RPMI7951 (cell line): ENCODE measurements at regions not wholly inside any gene's neighbourhood (a gene's known extent, or its start where the extent isn't known, plus 50 kb on each side); places are given as distances from the start of the nearest gene placed in this dataset.
"Not testable (repeated sequence)": the region's sequence is repeated elsewhere in the genome, so short reads cannot be mapped to it uniquely, and the experiment has no call there.

Source experiments
- DNase-seq: peaks from one replicate; pipeline ENCODE4 v3.0.0-alpha.2; 2012; ENCODE audit warnings: low read depth

- no peak for DNase-seq
These were observed 140.8 kb downstream of the HMHB1 start for GRCh38 chr5:143952809-143953208.

GRCh38 chr5:143953851-143954250 lies 141.9 kb downstream of the HMHB1 start:
- no peak for DNase-seq

DNA sequence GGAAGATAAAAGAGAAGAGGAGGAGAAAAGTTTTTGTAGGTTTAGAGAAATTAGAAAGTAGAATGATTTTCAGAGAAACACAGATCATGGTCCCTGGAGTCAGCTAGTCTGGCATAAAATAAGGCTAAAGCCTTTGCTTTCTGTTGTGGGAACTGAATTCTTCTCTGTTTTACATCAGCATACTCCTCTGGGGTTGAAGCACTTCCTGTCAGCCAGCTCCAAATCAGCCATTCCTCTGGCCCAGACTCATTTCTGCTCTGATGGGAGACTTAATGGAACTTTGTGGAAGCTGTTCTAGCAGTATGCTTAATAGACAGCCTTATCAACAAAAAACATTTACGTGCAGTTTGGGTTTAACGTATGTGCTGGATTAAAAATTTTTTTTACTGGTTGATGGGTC lies 143.2 kb downstream of the HMHB1 start:
- no peak for DNase-seq

DNA sequence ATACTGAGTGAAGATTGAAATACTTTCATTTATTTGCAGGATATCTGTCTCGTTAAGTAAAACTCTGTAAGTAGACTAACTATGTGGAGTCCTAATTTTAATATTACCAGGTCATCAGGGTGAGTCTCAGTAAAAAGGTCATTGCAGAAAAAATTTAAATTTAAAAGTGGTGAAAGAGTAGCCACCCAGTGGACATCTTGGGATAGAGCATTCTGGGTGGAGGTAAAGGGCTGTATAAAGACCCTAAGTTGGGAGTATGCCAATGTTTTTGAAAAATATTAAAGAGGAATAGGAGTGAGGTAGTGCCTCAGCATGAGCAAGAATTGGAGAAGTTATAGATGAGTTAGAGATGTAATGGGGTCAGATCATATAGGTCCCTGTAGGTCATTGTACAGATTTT lies 145.5 kb downstream of the HMHB1 start:
- no peak for DNase-seq

- no peak for DNase-seq
These were observed 150.2 kb downstream of the HMHB1 start for GRCh38 chr5:143962201-143962600.

DNA sequence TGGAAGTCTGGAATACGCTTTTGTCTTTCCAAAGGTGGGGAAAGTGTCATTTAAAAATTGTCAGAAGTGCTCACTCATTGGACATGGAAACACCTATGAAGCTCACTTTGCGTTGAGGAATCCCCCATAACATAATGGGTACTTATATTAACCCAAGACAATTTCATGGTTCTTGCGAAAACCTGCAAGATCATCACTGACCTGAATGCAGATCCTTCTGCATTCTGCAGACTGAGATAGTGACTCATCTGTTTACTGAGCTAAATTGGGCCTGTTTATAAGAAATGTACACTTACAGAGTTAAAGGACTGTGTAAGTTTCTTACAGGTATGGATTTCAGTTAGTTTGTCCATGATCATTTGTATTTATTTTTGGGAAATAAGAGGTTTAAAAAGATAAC lies 153.0 kb downstream of the HMHB1 start:
- DNase-seq = no peak

DNA sequence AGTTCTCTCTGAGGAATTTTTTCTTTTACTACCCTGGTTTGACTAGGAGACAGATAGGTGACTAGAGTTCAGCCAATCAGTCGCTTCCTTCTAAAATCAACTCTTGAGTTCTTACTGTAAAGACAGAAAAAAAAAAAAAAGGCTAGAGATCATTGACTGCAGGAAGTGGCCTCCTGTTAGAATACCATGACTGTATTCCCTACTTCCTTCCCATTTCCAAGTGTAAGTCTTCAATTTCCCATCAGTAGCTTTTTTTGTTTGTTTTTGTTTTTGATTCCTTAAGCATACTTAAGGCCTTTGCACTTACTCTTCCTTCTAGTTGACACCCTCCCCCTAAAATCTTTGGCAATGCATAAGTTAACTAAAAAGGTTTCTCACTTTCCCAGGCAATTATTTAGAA lies 154.3 kb downstream of the HMHB1 start:
- DNase-seq = no peak

GRCh38 chr5:143968071-143968878 lies 156.3 kb downstream of the HMHB1 start:
- DNase-seq = peak; percentile 51

GRCh38 chr5:143970159-143970558 lies 158.2 kb downstream of the HMHB1 start:
- DNase-seq = no peak

- DNase-seq = no peak
These were observed 160.1 kb downstream of the HMHB1 start for GRCh38 chr5:143972068-143972467.

GRCh38 chr5:143976055-143976454 lies 164.1 kb downstream of the HMHB1 start:
- DNase-seq = no peak

DNA sequence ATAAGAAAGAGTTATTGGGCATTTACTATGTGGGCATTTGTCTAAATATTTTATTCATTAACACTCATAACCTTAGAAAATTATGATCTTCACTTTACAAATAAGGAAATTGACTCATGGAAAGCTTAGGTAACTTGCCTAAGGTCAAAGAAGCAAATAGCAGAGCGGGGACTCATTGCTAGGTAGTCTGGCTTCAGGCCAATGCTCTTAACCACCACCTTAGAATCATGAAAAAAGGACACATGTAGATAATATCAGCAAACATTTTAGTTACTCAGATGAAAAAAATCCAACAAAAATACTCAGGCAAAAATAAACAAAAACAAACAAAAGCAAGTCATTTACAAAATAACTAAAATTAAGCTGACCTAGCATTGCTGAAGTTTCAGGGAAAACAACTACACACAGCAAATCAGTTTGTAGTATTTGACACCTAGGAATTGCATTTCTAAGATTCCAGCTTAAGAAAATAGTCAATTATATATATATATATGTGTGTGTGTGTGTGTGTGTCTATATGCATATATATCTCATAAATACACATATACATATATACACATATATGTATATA lies 166.0 kb downstream of the HMHB1 start:
- DNase-seq = no peak

DNA sequence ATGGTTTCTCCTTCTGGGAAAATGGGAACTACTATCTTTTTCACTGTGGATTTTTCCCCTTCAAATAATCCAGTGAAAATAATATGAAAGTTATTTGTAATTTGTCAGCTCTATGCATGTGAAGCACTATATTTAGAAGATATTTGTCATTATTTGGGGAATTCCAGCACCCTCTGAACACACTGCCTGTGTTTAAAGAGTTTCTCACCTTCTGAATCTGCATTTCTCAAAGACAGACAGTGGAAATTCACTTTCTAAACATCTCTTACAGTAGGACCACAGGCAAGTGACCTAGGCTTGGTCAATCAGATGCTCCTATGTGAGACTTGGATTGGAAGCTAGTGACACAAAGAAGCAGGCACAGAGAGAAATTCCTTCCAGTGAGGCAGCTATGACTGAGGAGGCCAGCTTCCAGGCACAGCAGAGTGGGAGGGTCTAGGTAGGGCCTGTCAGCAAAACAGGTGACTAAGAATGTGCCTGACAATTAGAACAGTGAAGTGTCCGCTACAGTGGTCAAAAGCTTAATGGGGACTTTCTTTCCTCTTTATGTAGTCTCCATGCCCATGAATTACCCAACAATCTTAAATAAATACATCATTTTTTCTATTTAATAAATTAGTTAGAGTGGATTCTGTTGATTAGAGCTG lies 167.2 kb downstream of the HMHB1 start:
- DNase-seq = no peak

DNA sequence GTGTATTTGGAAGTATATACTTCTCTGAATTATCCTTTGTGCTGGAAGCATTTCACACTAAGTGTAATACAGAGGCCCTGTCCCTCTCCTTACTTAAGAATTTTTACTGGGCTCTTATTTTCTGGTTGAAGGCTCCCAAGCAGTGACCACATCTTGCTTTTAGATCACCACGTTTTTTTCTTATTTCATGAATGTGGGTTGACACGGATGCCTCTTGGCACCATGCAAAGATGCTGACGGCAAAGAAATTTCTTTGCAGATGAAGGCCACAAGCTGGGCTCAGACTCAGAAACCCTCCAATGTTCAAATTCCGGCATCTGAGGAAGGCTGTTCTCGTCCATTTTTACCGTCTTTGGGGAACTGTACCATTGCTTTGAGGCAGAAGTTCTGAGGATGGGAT lies 168.5 kb downstream of the HMHB1 start:
- no peak for DNase-seq

- not testable (repeated sequence) for DNase-seq
These were observed 171.0 kb downstream of the HMHB1 start for GRCh38 chr5:143982957-143983356.

- DNase-seq = peak; percentile 4
These were observed 174.0 kb downstream of the HMHB1 start for GRCh38 chr5:143985832-143986515.

GRCh38 chr5:143986516-143987212 lies 174.7 kb downstream of the HMHB1 start:
- DNase-seq = no peak

- no peak for DNase-seq
These were observed 175.3 kb downstream of the HMHB1 start for GRCh38 chr5:143987264-143987663.

- DNase-seq = no peak
These were observed 176.0 kb downstream of the HMHB1 start for GRCh38 chr5:143987751-143988560.

- DNase-seq = no peak
These were observed 178.0 kb downstream of the YIPF5 start for GRCh38 chr5:143992496-143992895.

- no peak for DNase-seq
These were observed 167.6 kb downstream of the YIPF5 start for GRCh38 chr5:144002876-144003275.
